BJ (cell line): ENCODE measurements at regions not wholly inside any gene's neighbourhood (a gene's known extent, or its start where the extent isn't known, plus 50 kb on each side); places are given as distances from the start of the nearest gene placed in this dataset.

Experiments
- CTCF ChIA-PET: fragments of 350-600 bp; formaldehyde crosslinking; extraction: SDS; loops from one replicate; lab custom pipeline; 2021; ENCODE audit warnings: antibody characterized with exemption, inconsistent platforms; lab: Yijun Ruan, JAX
- POLR2A ChIA-PET: fragments of 300-600 bp; sonication (Branson Sonifier 250); formaldehyde crosslinking; extraction: SDS; loops from one replicate; lab custom pipeline; 2021; ENCODE audit warnings: antibody characterized with exemption; lab: Charles Lee
- DNase-seq: peaks from one replicate; pipeline ENCODE4 v3.0.0-alpha.2; 2011; ENCODE audit warnings: low read depth
- H3K27me3 ChIP-seq: 2 replicates; pipeline ENCODE4 v1.6.0; 2011; ENCODE audit warnings: low read length; ENCODE audit not compliant: control insufficient read depth, insufficient read depth
- H3K36me3 ChIP-seq: 2 replicates; pipeline ENCODE4 v1.5.1; 2011; ENCODE audit warnings: low read length; ENCODE audit not compliant: control insufficient read depth, insufficient read depth
- H3K4me3 ChIP-seq: 2 replicates; pipeline ENCODE4 v1.5.1; 2011; ENCODE audit warnings: low read depth, mild to moderate bottlenecking, control low read depth, low read length
- TF ChIP-seq, protein P1 (sequence below): IDR thresholded peaks from 2 replicates; pipeline ENCODE4 v1.5.1; 2011; ENCODE audit warnings: low read depth, mild to moderate bottlenecking, control low read depth, inconsistent platforms, low read length, moderate library complexity; ENCODE audit not compliant: insufficient read depth

DNA sequence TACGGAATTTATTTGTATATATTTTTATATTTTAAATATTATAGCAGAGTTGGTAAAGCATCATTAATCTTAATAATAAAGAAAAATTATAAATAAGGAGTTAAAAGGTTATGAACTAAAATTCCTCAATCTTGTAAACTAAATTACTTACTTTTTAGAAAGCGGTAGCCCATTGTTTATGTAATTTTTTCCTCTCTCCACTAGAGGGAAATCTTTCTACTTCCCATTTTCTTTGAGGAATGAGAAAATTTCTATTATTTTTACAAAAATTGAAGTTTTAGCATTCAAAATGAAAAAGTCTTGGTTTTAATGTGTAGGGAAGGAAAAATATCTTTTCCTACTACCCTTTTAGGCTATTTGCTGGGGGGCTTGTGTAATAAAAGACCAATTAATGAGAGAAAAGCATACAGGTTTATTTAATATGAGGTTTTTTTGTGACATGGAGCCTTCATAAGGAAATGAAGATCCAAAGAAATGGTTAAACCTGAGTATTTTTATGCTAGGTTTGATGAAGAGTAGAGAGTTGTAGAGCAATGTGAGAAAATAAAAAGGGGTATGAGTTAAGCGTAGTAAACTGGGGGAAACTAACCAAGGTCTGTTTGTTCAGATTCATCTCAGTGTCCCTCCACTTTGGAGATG lies 68.7 kb upstream of the ADAD1 start:
- ChIA-PET POLR2A (no interaction called here), CTCF (interaction anchor here (0.9 kb wide), 1 partner anchor 267 kb away, joined by 5 read pairs; no protein-coding TSS in a partner anchor)
- Histone ChIP-seq H3K27me3 (no peaks in the 10 kb centered on the region), H3K4me3 (no peak overlapping the region), H3K36me3 (no peaks in the 10 kb centered on the region)
- DNase-seq, result no peak
- TF ChIP-seq, protein P1, sequence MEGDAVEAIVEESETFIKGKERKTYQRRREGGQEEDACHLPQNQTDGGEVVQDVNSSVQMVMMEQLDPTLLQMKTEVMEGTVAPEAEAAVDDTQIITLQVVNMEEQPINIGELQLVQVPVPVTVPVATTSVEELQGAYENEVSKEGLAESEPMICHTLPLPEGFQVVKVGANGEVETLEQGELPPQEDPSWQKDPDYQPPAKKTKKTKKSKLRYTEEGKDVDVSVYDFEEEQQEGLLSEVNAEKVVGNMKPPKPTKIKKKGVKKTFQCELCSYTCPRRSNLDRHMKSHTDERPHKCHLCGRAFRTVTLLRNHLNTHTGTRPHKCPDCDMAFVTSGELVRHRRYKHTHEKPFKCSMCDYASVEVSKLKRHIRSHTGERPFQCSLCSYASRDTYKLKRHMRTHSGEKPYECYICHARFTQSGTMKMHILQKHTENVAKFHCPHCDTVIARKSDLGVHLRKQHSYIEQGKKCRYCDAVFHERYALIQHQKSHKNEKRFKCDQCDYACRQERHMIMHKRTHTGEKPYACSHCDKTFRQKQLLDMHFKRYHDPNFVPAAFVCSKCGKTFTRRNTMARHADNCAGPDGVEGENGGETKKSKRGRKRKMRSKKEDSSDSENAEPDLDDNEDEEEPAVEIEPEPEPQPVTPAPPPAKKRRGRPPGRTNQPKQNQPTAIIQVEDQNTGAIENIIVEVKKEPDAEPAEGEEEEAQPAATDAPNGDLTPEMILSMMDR, result peak; percentile 47

DNA sequence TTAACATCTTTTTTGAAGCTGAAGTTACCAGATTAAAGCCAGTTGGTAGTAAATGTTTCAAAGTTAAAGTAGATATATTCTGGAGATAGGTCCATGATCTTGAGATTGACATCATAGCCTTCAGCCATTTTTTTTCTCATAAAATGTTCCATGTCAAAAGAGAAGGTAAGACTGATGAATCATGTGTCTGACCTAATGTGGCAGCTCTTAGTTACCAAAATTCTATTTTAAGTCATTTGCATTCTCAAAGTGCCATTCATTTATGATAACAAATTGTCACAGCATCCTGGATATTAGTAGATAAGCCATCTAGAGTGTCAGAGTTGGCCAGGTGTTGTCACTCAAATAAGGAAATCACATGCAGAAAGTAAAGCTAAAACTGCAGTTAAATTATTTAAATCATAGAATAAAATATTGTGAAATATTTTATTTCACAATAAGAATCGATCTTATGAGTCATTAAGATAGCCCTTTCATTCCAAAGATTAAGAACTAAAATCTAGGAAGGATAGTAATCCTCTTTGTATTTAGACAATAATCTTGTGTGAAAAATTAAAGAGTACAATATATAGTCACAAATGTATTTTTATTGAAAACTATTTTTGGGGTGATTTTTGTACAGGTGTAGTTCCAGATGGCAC lies 65.7 kb upstream of the ADAD1 start:
- TF ChIP-seq, protein P1, result no peak
- DNase-seq, result no peak
- H3K36me3 ChIP-seq, result no peaks in the 10 kb centered on the region
- no peak overlapping the region for H3K4me3 ChIP-seq
- CTCF ChIA-PET, result interaction anchor here (0.5 to 3.2 kb wide), 2 partner anchors 265 to 368 kb away, joined by 3 to 14 read pairs; no protein-coding TSS in a partner anchor
- POLR2A ChIA-PET, result no interaction called here
- H3K27me3 ChIP-seq, result no peaks in the 10 kb centered on the region

DNA sequence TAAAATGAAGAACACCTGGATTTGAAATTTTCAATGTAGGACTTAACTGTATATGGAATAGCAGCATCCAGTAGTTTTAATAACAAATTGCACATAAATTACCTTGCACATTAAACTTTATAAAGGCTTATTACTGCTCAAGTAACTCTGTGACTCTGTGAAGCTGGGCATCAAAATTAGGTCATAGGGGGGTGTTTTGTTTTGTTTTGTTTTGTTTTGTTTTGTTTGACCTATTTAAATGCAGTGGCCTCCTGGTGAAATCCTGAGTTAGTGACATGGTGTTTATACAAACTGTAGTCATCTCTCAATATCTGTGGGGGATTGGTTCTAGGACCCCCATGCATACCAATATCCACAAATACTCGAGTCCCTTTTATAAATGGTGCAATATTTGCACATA lies 51.9 kb upstream of the ADAD1 start:
- no peak overlapping the region for H3K4me3 ChIP-seq
- H3K36me3 ChIP-seq, result no peaks in the 10 kb centered on the region
- TF ChIP-seq, protein P1, result no peak
- ChIA-PET POLR2A (no interaction called here), CTCF (no interaction called here)
- H3K27me3 ChIP-seq, result no peaks in the 10 kb centered on the region
- no peak for DNase-seq

DNA sequence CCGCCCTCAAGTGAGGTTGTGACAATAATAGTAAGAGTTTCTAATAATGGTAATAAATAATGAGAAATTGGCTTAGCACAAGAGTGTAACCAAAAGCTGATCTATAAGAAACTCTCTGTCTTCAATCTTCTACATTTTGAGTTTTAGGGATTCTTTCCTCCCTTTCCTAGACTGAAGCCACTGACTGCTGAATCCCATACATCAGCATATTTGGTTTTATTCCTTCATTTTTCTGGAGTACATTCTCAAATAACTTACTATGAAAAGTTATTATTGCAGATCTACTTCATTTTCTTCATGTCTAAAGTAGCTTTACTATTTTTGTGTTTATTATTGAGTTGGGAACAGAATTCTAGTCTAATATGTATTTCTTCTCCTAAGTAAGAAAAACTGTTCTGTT lies 49.9 kb upstream of the ADAD1 start:
- no peak for DNase-seq
- no peak overlapping the region for H3K4me3 ChIP-seq
- no peaks in the 10 kb centered on the region for H3K27me3 ChIP-seq
- TF ChIP-seq, protein P1, result no peak
- ChIA-PET CTCF (no interaction called here), POLR2A (no interaction called here)
- no peaks in the 10 kb centered on the region for H3K36me3 ChIP-seq
